ENCODE measurements at regions not wholly inside any gene's neighbourhood (a gene's known extent, or its start where the extent isn't known, plus 50 kb on each side); places are given as distances from the start of the nearest gene placed in this dataset.

- H3K9me3 ChIP-seq: no peaks in the 10 kb centered on the region
- no peak overlapping the region for H3K27ac ChIP-seq
- no peak for DNase-seq
Observed at GRCh38 chr18:22789052-22789451, 144.1 kb upstream of the RBBP8 start.

GRCh38 chr18:22789600-22789999 lies 143.5 kb upstream of the RBBP8 start:
- DNase-seq: no peak
- TF ChIP-seq POLR2A (IDR thresholded peaks at IDR 0.05) (no peak), CTCF (IDR thresholded peaks at IDR 0.05) (no peak)
- H3K4me3 ChIP-seq: no peak overlapping the region
- H3K27me3 ChIP-seq: no peaks in the 10 kb centered on the region
- no peaks in the 10 kb centered on the region for H3K36me3 ChIP-seq
- no peaks in the 10 kb centered on the region for H3K9me3 ChIP-seq
- H3K27ac ChIP-seq: no peak overlapping the region
- no peaks in the 10 kb centered on the region for H3K4me1 ChIP-seq

More at GRCh38 chr18:22789052-22789451, 144.1 kb upstream of the RBBP8 start:
- Histone ChIP-seq H3K4me3 (no peak overlapping the region), H3K4me1 (no peaks in the 10 kb centered on the region), H3K27me3 (no peaks in the 10 kb centered on the region), H3K36me3 (no peaks in the 10 kb centered on the region)
- TF ChIP-seq POLR2A (IDR thresholded peaks at IDR 0.05): no peak
- TF ChIP-seq CTCF (IDR thresholded peaks at IDR 0.05): no peak

- Histone ChIP-seq H3K9me3 (no peaks in the 10 kb centered on the region), H3K4me3 (no peak overlapping the region), H3K27ac (no peak overlapping the region), H3K36me3 (no peaks in the 10 kb centered on the region), H3K4me1 (no peaks in the 10 kb centered on the region), H3K27me3 (no peaks in the 10 kb centered on the region)
- TF ChIP-seq POLR2A (IDR thresholded peaks at IDR 0.05) (no peak), CTCF (IDR thresholded peaks at IDR 0.05) (no peak)
- no peak for DNase-seq
Observed at GRCh38 chr18:22790545-22791309, 142.4 kb upstream of the RBBP8 start.

- no peak for DNase-seq
- TF ChIP-seq CTCF (IDR thresholded peaks at IDR 0.05) (no peak), POLR2A (IDR thresholded peaks at IDR 0.05) (no peak)
- no peak overlapping the region for H3K4me3 ChIP-seq
- H3K36me3 ChIP-seq: no peaks in the 10 kb centered on the region
- H3K27me3 ChIP-seq: no peaks in the 10 kb centered on the region
- H3K9me3 ChIP-seq: no peaks in the 10 kb centered on the region
- no peaks in the 10 kb centered on the region for H3K4me1 ChIP-seq
- no peak overlapping the region for H3K27ac ChIP-seq
Observed at GRCh38 chr18:22791310-22791610, 141.9 kb upstream of the RBBP8 start.

- peaks cover 0 to 7% (median 0%) of the 10 kb centered on the region in 4 donors for H3K4me1 ChIP-seq
- H3K27me3 ChIP-seq: no peaks in the 10 kb centered on the region
- no peaks in the 10 kb centered on the region for H3K36me3 ChIP-seq
- no peaks in the 10 kb centered on the region for H3K9me3 ChIP-seq
- no peak overlapping the region for H3K4me3 ChIP-seq
- H3K27ac ChIP-seq: no peak overlapping the region
- TF ChIP-seq POLR2A (IDR thresholded peaks at IDR 0.05) (no peak), CTCF (IDR thresholded peaks at IDR 0.05) (no peak)
- no peak for DNase-seq
Observed at GRCh38 chr18:22796113-22796512, 137.0 kb upstream of the RBBP8 start.

Measured in Peyer's patch (tissue), 4 donors.